ENCODE measurements at regions not wholly inside any gene's neighbourhood (a gene's known extent, or its start where the extent isn't known, plus 50 kb on each side); places are given as distances from the start of the nearest gene placed in this dataset.

DNA sequence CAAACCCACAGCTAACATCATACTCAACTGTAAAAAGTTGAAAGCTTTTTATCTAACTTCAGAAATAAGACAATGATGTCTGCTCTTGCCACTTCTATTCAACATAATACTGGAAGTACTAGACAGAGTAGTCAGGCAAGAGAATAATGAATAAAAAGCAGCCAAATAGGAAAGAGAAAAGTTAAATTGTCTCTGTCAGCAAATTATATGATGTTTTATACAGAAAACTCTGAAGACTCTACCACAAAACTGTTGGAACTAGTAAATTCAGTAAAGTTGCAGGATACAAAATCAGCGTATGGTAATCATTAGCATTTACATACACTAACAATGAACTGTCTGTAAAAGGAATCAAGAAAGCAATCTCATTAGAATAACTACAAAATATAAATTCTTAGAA, 752.9 kb upstream of the CT83 start:
- no peak for DNase-seq (ENCODE audit: low read depth, low spot score)
- H3K27ac ChIP-seq = no peak overlapping the region

DNA sequence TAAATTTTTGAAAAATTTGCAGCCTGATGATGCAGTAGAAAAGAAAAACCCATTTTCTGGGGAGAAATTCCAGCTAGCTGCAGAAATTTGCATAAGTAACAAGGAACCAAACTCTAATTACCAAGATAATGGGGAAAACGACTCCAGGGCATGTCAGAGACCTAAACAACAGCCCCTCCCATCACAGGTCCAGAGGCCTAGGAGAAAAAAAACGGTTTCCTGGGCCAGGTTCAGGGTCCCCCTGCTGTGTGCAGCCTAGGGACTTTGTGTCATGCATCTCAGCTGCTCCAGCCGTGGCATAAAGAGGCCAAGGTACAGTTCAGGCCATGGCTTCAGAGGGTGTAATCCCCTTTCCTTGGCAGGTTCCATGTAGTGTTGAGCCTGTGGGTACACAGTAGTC, 733.7 kb upstream of the CT83 start:
- no peak for DNase-seq (ENCODE audit: low read depth, low spot score)
- H3K27ac ChIP-seq = no peak overlapping the region

DNA sequence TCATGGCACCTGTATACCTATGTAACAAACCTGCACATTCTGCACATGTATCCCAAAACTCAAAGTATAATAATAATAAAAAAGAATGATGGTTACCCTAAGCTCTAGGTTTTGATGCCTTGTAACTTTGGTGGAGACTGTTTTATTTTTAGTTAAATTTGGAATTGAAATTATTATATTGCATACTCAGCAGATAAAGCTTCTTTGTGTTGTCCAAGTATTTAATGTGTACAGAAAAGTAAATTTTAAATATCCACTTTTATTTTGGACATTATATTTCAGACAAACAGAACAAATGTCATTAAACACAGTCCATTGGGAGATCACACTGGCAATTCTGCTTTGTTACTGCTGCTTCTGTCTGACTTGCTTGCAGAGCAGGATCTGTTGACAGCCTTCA, 684.5 kb upstream of the CT83 start:
- H3K27ac ChIP-seq = no peak overlapping the region
- DNase-seq (ENCODE audit: low read depth, low spot score) = no peak

DNA sequence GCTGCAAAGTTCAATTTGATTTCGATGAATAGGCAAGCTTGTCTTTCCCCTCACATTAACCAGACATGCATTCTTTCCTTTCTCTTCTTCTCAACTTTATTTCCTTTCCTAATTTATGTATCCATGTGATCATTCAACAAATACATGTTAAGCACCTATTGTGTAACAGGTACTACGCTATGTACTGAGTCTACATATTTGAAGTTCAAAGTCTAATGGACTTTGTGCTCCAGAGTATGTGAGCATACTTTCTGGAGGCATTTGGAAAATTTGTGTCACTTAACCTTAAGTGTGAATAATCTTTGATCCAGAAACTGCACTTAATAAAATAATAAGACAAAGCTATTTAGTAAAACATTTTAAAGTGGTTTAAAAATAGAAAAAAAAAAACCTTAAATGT, 675.3 kb upstream of the CT83 start:
- no peak for DNase-seq (ENCODE audit: low read depth, low spot score)
- no peak overlapping the region for H3K27ac ChIP-seq

DNA sequence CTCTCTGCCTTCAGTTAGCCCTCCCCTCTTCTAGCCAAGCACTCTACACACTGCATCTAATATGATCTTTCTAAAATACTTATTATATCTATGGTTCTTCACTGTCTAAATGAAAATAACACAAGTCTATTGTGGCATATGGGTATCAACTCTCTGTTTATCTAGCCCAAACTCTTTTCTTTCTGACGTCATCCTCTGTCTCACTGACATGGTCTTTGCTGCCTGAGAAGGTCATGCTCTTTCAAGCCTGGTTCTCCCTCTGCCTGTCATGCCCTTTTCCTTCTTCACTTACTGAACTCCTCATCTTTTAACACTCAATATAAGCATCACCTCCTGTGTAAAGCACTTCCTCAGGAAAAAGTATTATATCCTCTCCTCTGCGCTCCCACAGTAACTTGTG, 672.2 kb upstream of the CT83 start:
- no peak overlapping the region for H3K27ac ChIP-seq
- DNase-seq (ENCODE audit: low read depth, low spot score) = no peak

DNA sequence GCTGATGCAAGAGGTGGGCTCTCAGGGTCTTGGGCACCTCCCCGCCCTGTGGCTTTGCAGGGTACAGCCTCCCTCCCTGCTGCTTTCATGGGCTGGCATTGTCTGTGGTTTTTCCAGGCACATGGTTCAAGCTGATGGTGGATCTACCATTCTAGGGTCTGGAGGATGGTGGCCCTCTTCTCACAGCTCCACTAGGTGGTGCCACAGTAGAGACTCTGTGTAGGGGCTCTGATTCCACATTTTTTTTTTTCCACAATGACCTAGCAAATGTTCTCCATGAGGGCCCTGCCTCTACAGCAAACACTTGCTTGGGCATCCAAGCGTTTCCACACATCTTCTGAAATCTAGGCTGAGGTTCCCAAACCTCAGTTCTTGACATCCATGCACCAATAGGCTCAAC, 657.9 kb upstream of the CT83 start:
- no peak for DNase-seq (ENCODE audit: low read depth, low spot score)
- H3K27ac ChIP-seq = no peak overlapping the region

DNA sequence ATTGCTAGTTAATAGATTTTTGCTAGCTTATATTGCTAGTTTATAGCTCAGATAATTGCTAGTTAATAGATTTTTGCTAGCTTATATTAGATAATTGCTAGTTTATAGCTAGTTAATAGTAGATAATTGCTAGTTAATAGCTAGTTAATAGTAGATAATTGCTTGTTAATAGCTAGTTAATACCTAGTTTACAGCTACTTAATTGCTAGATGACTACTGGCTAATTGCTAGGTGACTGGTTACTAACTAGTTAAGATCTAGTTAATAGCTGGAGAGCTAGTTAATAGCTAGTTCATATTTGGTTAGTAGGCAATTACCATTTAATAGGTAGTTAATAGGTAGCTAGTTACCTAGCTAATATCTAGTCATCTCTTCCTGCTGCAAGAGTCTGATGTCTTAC, 633.8 kb upstream of the CT83 start:
- H3K27ac ChIP-seq = no peak overlapping the region
- no peak for DNase-seq (ENCODE audit: low read depth, low spot score)

DNA sequence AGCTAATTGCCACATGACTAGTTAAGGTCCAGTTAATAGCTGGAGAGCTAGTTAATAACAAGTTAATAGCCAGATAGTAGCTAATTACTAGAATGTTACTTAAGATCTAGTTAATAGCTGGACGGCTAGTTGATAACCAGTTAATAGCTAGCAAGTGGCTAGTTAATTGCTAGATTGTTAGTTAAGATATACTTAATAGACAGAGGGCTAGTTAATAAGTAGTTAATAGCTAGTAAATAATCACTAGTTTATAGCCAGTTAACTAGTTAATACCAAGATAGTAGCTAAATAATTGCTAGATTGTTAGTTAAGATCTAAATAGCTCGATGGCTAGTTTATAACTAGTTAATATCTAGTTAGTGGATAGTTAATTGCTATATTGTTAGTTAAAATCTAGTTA, 632.6 kb upstream of the CT83 start:
- DNase-seq (ENCODE audit: low read depth, low spot score) = no peak
- H3K27ac ChIP-seq = no peak overlapping the region

DNA sequence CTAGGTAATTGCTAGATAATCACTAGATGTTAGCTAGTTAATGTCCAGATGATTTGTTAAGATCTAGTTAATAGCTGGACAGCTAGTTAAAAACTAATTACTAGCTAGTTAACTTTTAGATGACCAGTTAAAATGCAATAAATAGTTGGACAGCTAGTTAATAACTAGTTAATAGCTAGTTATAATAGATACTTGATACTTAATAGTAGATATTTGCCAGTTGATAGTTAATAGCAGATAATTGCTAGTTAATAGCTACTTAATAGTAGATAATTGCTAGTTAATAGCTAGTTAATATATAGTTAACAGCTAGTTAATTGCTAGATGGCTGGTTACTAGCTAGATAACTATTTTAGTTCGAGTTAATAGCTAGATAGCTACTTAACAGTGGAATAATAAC, 631.4 kb upstream of the CT83 start:
- no peak overlapping the region for H3K27ac ChIP-seq
- DNase-seq (ENCODE audit: low read depth, low spot score) = no peak

DNA sequence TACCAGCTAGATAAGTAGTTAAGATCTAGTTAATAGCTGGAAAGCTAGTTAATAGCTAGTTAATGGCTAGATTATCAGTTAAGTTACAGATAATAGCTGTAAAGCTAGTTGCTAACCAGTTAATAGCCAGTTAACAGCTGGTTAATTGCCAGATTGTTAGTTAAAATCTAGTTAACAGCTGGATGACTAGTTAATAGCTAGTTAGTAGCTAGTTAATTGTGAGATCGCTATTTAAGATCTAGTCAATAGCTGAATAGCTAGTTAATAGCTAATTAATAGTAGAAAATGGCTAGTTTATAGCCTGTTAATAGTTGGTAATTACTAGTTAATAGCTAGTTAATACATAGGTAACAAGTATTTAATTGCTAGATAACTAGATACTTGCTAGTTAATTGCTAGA, 630.5 kb upstream of the CT83 start:
- H3K27ac ChIP-seq = no peak overlapping the region
- no peak for DNase-seq (ENCODE audit: low read depth, low spot score)

DNA sequence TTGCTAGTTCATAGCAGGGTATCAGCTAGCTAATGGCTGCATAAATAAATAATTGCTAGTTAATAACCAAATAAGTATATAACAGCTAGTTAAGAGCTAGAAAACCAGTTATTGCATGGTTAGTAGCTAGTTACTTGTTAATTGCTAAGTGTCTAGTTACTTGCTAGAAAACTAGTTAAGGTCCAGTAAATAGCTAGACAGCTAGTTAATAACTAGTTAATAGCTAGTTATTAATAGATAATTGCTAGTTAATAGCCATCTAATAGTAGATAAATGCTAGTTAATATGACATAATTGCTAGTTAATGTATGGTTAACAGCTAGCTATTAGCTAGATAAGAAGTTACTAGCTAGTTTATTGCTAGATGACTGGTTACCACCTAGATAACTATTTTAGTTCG, 629.9 kb upstream of the CT83 start:
- no peak for DNase-seq (ENCODE audit: low read depth, low spot score)
- no peak overlapping the region for H3K27ac ChIP-seq

DNA sequence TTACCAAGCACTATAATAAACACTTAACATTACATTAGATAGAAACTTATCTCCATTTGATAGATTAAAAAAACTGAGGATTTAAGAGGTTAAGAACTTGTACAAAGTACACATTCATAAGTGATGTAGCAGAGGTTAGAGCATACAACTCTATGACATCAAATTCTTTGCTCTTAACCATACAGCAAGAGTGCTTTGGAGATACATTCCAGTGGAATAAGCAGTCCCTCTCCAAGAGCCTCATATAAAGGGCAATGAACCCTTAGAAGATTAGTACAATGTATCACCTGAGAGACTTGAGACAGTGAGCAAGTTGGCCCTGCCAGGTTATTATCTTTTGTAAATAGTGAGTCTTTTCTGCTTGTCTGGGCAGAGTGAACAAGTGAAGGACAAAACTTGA, 600.4 kb upstream of the CT83 start:
- no peak overlapping the region for H3K27ac ChIP-seq
- no peak for DNase-seq (ENCODE audit: low read depth, low spot score)

DNA sequence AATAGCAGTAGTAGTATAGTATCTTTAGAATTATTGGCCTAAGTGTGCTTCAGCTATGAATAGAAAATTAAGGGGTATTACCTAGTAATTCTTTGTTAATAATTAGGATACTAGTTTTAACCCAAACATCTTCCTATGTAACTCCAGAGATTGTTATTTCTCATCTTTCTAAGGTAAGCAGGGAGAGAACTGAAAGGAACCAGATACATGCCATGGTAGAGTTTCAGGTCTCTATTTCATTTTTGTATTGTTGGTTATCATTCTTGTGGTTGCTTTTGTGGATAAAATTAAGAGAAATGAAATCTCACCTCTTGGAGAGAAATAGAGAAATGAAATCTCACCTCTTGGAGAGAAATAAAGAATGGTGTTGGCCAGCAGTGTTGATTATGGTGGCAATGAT, 597.1 kb upstream of the CT83 start:
- no peak overlapping the region for H3K27ac ChIP-seq
- DNase-seq (ENCODE audit: low read depth, low spot score) = no peak

DNA sequence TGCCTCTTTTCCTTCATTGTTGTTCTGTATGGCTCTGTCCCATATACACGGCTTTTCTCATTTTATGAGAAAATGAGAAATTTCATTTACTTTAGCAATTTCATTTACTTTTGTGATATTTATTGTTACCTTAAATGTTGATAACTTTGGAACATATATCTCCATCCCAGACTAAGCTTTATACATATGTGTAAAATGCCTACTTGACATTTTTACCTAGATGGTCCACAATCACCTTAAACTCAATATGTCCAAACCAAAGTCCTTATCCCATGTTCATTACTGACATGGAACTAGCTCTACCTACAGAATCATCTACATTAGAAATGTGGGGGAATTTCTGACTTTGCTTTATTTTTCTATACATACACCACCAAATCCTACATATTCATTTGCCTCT, 590.5 kb upstream of the CT83 start:
- no peak for DNase-seq (ENCODE audit: low read depth, low spot score)
- H3K27ac ChIP-seq = no peak overlapping the region

DNA sequence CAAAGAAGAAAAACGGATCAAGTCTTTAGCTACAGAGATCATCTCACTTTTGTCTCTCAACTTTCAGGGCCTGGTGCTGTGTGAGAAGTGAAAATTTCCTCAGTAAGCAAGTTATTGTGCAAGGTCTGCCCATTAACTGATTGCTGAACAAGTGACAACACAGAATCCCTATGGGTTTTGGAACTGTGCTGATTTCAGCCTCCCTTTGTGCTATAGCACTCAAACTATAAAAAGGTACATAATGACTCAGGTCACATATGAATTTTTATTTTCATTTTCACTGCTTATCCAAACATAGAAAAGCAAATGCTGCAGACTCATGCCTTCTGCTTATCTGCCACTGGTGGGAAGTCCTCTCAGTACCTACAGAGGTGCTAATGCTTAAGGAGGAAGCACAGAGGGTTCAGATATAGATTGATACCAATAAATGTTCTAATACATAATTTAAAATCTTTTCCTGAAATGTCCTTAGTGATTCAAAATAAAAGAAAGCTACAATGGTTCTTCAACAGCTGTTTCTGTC, 576.2 kb upstream of the CT83 start:
- no peak for DNase-seq (ENCODE audit: low read depth, low spot score)
- no peak overlapping the region for H3K27ac ChIP-seq

DNA sequence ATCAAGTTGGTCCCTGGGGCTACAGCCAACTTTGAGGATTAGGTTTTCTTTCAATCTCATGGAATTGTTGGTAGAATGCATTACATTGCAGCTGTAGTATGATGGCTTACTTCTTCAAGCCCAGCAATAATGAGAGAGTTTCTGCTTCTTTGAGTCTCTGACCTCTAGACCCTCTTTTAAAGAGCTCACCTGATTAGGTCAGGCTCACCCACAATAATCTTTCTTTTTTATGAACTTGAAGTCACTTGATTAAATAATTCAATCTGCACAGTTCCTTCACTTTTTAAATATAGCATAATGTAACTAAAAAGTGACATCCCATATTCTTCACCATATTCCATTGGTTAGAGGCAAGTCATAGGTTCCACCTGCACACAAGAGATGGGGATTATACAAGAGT, 547.5 kb upstream of the CT83 start:
- no peak overlapping the region for H3K27ac ChIP-seq
- no peak for DNase-seq (ENCODE audit: low read depth, low spot score)

DNA sequence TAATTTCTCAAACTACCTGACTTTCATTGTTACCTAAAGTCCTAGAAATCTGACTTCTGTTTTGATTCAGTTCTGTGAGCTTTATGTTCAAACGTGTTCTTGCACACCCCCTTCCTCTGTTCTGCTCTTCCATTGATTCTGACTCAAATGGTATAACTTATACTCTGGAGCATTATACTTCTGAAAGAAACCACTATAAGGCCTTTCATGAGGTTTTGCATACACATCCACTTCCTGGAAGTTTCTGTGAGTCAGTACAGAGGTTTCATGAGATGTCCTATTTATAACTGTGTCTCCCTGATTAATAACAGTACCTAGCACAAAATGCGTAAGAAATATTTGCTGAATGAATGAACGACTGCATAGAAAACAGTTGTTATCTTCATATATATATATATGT, 540.2 kb upstream of the CT83 start:
- no peak for DNase-seq (ENCODE audit: low read depth, low spot score)
- no peak overlapping the region for H3K27ac ChIP-seq

DNA sequence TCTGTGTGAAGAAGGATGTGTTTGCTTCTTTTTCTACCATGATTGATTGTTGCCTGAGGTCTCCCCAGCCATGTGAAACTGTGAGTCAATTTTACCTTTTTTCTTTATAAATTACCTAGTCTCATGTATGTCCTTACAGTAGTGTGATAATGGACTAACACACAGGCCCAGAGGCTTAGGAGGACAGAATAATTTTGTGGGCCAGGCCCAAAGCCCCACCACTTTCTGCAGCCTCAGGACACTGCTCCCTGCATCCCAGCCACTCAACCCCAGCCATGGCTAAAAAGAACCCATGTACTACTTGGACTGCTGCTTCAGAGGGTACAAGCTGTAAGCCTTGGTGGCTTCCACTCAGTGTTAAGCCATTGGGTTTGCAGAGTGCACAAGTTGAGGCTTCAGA, 512.7 kb upstream of the CT83 start:
- no peak overlapping the region for H3K27ac ChIP-seq
- no peak for DNase-seq (ENCODE audit: low read depth, low spot score)

DNA sequence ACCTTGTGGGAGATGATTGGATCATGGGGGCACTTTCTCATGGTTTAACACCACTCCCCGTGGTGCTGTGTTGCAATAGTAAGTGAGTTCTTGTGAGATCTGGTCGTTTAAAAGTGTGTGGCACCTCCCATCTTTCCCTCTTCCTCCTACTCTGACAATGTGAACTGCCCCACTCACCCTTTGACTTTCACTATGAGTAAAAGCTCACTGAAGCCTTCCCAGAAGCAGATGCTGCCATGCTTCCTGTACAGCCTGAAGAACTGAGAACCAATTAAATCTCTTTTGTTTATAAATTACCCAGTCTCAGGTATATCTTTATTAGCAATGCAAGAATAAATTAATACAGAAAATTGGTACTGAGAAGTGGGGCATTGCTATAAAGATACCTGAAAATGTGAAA, 509.6 kb upstream of the CT83 start:
- no peak overlapping the region for H3K27ac ChIP-seq
- DNase-seq (ENCODE audit: low read depth, low spot score) = no peak

DNA sequence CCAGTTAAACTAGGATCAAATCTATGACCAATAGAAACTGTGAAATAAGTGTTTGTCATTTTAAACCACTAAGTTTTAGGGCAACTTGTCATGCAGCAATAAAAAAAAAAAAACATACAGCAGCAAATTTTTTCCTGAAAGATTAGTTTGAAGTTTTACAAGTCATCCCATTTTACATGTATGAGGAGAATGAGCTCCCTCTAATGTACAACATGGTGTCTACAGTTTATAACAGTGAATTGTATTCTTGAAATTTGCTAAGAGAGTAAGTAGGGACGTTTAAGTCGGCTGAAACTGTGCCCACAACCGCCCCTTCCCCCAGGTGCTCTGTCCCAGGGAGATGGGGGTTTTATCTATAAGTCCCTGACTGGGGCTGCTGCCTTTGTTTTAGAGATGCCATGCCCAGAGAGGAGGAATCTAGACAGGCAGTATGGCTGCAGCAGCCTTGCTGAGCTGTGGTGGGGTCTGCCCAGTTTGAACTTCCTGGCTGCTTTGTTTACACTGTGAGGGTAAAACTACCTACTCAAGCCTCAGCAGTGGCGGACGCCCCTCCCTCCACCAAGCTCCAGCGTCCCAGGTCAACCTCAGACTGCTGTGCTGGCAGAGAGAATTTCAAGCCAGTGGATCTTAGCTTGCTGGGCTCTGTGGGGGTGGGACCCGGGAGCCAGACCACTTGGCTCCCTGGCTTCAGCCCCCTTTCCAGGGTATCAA, 499.3 kb upstream of the CT83 start:
- no peak overlapping the region for H3K27ac ChIP-seq
- DNase-seq (ENCODE audit: low read depth, low spot score) = no peak

DNA sequence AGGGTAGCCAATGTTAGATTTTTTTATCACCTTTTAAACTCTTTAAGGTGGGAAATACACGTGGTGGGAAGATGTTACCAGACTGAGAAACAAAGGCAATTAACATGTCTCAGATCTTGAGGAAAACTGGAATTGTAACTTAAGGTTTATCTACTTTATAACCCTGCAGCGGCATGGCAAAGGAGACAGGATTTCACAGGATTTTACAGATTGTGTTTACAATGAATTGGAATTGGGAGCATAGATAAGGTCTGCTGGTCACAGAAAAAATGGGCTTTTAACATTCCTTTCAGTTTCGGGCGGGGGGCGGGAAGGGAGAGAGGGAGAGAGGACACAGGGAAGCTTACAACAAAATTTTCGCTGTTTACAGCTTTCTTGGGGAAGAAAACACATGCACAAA, 467.5 kb upstream of the CT83 start:
- H3K27ac ChIP-seq = no peak overlapping the region
- no peak for DNase-seq (ENCODE audit: low read depth, low spot score)

DNA sequence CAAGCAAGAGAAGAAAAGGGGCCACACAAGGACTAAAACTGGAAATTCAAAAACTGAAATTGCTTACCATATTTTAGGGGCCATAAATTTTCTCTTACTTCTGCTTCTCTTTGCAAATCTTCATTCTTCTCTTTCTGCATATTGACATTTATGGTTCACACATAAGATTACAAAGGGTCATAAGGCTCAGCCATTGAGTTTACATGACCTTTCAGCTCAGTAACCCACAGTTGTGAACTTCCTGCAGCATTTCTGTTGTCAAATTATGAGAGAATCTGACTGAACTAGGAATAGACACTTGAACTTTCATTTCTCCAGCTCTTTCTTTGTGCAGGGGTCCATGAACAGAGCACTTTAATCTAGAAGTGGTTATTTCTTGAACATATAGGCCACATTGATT, 434.8 kb upstream of the CT83 start:
- no peak overlapping the region for H3K27ac ChIP-seq
- no peak for DNase-seq (ENCODE audit: low read depth, low spot score)

DNA sequence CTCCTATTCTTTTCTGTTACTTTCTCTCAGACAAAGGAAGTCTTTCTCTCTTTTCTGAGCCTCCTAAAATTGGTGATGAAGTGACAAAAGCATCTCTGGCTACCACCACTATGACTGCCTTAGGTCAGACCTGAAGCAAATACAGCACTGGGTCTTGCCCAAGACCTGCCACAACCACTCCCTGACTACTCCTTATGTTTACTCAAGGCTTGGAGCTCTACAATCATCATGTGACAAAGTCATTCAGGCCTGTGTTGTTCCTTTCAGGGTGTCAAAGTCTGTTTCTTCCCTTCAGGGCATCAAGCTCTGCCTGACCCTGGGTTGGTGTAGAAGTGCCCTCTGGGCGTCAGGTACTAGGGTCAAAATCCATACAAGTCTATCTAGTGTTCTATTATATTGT, 419.2 kb upstream of the CT83 start:
- no peak for DNase-seq (ENCODE audit: low read depth, low spot score)
- H3K27ac ChIP-seq = no peak overlapping the region
